Gastrocnemius medialis (tissue), 4 donors: ENCODE measurements at regions not wholly inside any gene's neighbourhood (a gene's known extent, or its start where the extent isn't known, plus 50 kb on each side); places are given as distances from the start of the nearest gene placed in this dataset.
"Not testable (repeated sequence)": the region's sequence is repeated elsewhere in the genome, so short reads cannot be mapped to it uniquely, and the experiment has no call there.

Experiments used
- ATAC-seq, 2 donors: fragments of 150-250 bp; one replicate each; pipeline ENCODE4 v1.9.1; 2016
- DNase-seq, 2 donors: peaks; one replicate each; pipeline ENCODE4 v3.0.0-alpha.2; 2019
- H3K27ac ChIP-seq, 4 donors: fragments of 200-600 bp; sonication (generic); 1 replicate in 1 of 4; 2 replicates in 3 of 4; pipeline ENCODE4 v1.5.1; 2016 to 2018; ENCODE audit warnings: mild to moderate bottlenecking in 2 of 4, moderate library complexity in 1 of 4
- H3K27me3 ChIP-seq, 3 donors: fragments of 200-600 bp; sonication (generic) in 2 of 3; 1 replicate in 1 of 3; 2 replicates in 2 of 3; pipeline versions ENCODE4 v1.5.1 to v1.6.0; 2016 to 2019; ENCODE audit warnings: mild to moderate bottlenecking in 1 of 3, moderate library complexity in 1 of 3
- H3K36me3 ChIP-seq, 2 donors: fragments of 200-600 bp; sonication (generic) in 1 of 2; one replicate each; pipeline ENCODE4 v1.5.1; 2017 to 2018
- H3K4me1 ChIP-seq, 2 donors: fragments of 200-600 bp; sonication (generic) in 1 of 2; one replicate each; pipeline ENCODE4 v1.5.1; 2016 to 2017; ENCODE audit warnings: mild to moderate bottlenecking in 2 of 2
- H3K4me3 ChIP-seq, 4 donors: fragments of 200-600 bp; sonication (generic) in 3 of 4; 1 replicate in 1 of 4; 2 replicates in 3 of 4; pipeline ENCODE4 v1.5.1; 2016 to 2019; ENCODE audit warnings: mild to moderate bottlenecking in 2 of 4
- H3K9me3 ChIP-seq, 3 donors: fragments of 200-600 bp; sonication (generic) in 2 of 3; 1 replicate in 1 of 3; 2 replicates in 2 of 3; pipeline ENCODE4 v1.5.1; 2016 to 2019
- POLR2A ChIP-seq, 2 donors: fragments of 450-650 bp; IDR thresholded peaks; one replicate each; pipeline ENCODE4 v1.6.1; 2017; ENCODE audit warnings: antibody characterized with exemption in 2 of 2, mild to moderate bottlenecking in 2 of 2, moderate library complexity in 2 of 2
- in situ Hi-C, 4 donors: fragments of 200-750 bp; cut with MboI; loops; one replicate each; pipeline versions ENCODE4 v1.15.0 to v1.8.0; 2017; ENCODE audit warnings: low sequenced_read_pairs in 4 of 4
- intact Hi-C: fragments of 100-400 bp; cut with DNase I; formaldehyde crosslinking; loops from one replicate; pipeline ENCODE4 v1.15.1; 2023; ENCODE audit warnings: low total_unique reads
- TF ChIP-seq, protein P1 (sequence below), 5 experiments: fragments of 450-650 bp in 3 of 5; fragments of 200-600 bp in 2 of 5; sonication (generic) in 2 of 5; IDR thresholded peaks in 4 of 5; conservative IDR thresholded peaks in 1 of 5; 1 replicate in 4 of 5; 2 replicates in 1 of 5; pipeline ENCODE4 v1.5.1; 2016 to 2019; ENCODE audit warnings: antibody characterized with exemption in 5 of 5, mild to moderate bottlenecking in 3 of 5, moderate library complexity in 3 of 5

DNA sequence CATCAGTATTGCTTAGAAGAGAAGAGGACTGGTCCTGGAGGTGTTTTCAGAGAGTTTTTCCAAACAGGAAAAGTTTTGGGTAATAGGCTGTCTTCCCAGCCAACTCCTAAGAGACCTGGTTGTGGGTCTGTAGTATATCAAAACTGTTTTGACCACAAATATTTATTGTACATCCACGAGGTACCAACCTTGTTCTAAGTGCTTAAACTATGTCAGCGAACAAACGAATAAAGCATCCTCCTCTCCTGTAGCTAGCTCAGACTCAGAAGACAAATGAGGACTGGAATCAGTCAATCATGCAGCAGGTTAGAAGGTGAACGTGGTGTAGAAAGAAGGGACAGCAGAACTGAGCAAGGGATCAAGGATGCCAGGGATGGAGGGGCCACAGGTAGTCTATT, 61.6 kb upstream of the MKI67 start:
- ATAC-seq = no peak
- peaks cover 0 to 6% (median 4%) of the 10 kb centered on the region in 3 donors for H3K27me3 ChIP-seq
- DNase-seq = no peak
- intact Hi-C loops (no loop called here), in situ Hi-C loops (no loop called here)
- H3K27ac ChIP-seq = no peak overlapping the region
- H3K36me3 ChIP-seq = no peaks in the 10 kb centered on the region
- no peaks in the 10 kb centered on the region for H3K4me1 ChIP-seq
- no peak for TF ChIP-seq POLR2A (IDR thresholded peaks at IDR 0.05)
- TF ChIP-seq, protein P1, sequence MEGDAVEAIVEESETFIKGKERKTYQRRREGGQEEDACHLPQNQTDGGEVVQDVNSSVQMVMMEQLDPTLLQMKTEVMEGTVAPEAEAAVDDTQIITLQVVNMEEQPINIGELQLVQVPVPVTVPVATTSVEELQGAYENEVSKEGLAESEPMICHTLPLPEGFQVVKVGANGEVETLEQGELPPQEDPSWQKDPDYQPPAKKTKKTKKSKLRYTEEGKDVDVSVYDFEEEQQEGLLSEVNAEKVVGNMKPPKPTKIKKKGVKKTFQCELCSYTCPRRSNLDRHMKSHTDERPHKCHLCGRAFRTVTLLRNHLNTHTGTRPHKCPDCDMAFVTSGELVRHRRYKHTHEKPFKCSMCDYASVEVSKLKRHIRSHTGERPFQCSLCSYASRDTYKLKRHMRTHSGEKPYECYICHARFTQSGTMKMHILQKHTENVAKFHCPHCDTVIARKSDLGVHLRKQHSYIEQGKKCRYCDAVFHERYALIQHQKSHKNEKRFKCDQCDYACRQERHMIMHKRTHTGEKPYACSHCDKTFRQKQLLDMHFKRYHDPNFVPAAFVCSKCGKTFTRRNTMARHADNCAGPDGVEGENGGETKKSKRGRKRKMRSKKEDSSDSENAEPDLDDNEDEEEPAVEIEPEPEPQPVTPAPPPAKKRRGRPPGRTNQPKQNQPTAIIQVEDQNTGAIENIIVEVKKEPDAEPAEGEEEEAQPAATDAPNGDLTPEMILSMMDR (IDR thresholded peaks at IDR 0.05 in 4 of 5, conservative IDR thresholded peaks at IDR 0.05 in 1 of 5) = no peak
- H3K4me3 ChIP-seq = no peak overlapping the region
- no peaks in the 10 kb centered on the region for H3K9me3 ChIP-seq

- DNase-seq = no peak
- Histone ChIP-seq H3K27ac (no peak overlapping the region), H3K4me1 (no peaks in the 10 kb centered on the region), H3K36me3 (no peaks in the 10 kb centered on the region), H3K27me3 (peaks cover 0 to 4% (median 2%) of the 10 kb centered on the region in 3 donors), H3K9me3 (no peaks in the 10 kb centered on the region), H3K4me3 (no peak overlapping the region)
- in situ Hi-C loops = no loop called here
- intact Hi-C loops = no loop called here
- TF ChIP-seq, protein P1 (IDR thresholded peaks at IDR 0.05 in 4 of 5, conservative IDR thresholded peaks at IDR 0.05 in 1 of 5) = no peak
- no peak for TF ChIP-seq POLR2A (IDR thresholded peaks at IDR 0.05)
- ATAC-seq = no peak
Measured at GRCh38 chr10:128189176-128189575, 63.0 kb upstream of the MKI67 start.

- in situ Hi-C loops (no loop called here), intact Hi-C loops (no loop called here)
- Histone ChIP-seq H3K4me1 (no peaks in the 10 kb centered on the region), H3K27ac (no peak overlapping the region), H3K27me3 (no peaks in the 10 kb centered on the region), H3K36me3 (no peaks in the 10 kb centered on the region), H3K9me3 (no peaks in the 10 kb centered on the region), H3K4me3 (no peak overlapping the region)
- DNase-seq = no peak
- no peak for TF ChIP-seq POLR2A (IDR thresholded peaks at IDR 0.05)
- no peak for ATAC-seq
Measured at GRCh38 chr10:128191847-128192246, 65.6 kb upstream of the MKI67 start.

GRCh38 chr10:128201826-128202225, 75.6 kb upstream of the MKI67 start:
- DNase-seq, H3K4me3 ChIP-seq, H3K36me3 ChIP-seq, H3K9me3 ChIP-seq, intact Hi-C loops, ATAC-seq, H3K4me1 ChIP-seq, H3K27me3 ChIP-seq, H3K27ac ChIP-seq, in situ Hi-C loops: not testable (repeated sequence)

DNA sequence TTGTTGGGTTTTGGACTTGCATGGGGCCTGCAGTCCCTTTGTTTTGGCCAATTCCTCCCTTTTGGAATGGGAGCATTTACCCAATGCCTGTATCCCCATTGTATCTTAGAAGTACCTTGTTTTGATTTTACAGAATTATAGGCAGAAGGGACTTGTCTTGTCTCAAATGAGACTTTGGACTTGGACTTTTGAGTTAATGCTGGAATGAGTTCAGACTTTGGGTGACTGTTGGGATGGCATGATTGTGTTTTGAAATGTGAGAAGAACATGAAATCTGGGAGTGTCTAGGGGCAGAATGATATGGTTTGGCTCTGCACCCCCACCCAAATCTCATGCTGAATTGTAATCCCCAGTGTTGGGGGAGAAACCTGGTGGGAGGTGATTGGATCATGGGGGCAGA, 76.8 kb upstream of the MKI67 start:
- intact Hi-C loops (no loop called here), in situ Hi-C loops (no loop called here)
- ATAC-seq = no peak
- no peak overlapping the region for H3K27ac ChIP-seq
- no peak for DNase-seq
- TF ChIP-seq POLR2A (IDR thresholded peaks at IDR 0.05) = no peak
- TF ChIP-seq, protein P1 (IDR thresholded peaks at IDR 0.05 in 4 of 5, conservative IDR thresholded peaks at IDR 0.05 in 1 of 5) = no peak
- no peaks in the 10 kb centered on the region for H3K4me1 ChIP-seq
- no peaks in the 10 kb centered on the region for H3K36me3 ChIP-seq
- no peaks in the 10 kb centered on the region for H3K9me3 ChIP-seq
- H3K27me3 ChIP-seq = no peaks in the 10 kb centered on the region
- H3K4me3 ChIP-seq = no peak overlapping the region

DNA sequence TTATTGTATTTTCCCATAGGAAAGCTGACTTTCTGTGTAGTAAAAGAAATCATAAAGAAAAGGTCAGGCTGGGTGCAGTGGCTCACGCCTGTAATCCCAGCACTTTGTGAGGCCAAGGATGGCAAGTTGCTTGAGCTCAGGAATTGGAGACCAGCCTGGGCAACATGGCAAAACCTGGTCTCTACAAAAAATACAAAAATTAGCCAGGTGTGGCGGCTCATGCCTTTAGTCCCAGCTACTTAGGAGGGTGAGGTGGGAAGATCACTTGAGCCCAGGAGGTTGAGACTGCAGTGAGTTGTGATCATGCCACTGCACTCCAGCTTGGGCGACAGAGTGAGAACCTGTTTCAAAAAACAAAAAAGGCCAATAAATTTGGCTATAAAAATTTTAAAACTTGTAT, 79.4 kb upstream of the MKI67 start:
- ATAC-seq, H3K27ac ChIP-seq, H3K9me3 ChIP-seq, H3K36me3 ChIP-seq, intact Hi-C loops, H3K4me1 ChIP-seq, DNase-seq, in situ Hi-C loops, H3K4me3 ChIP-seq: not testable (repeated sequence)
- peaks cover 0 to 14% (median 5%) of the 10 kb centered on the region in 3 donors for H3K27me3 ChIP-seq
